Vagina (tissue), 2 donors: ENCODE measurements at regions not wholly inside any gene's neighbourhood (a gene's known extent, or its start where the extent isn't known, plus 50 kb on each side); places are given as distances from the start of the nearest gene placed in this dataset.

Source experiments
- CTCF ChIP-seq, 3 experiments: fragments of 450-650 bp in 2 of 3; fragments of 200-600 bp in 1 of 3; sonication (generic) in 1 of 3; IDR thresholded peaks; one replicate each; pipeline ENCODE4 v1.5.1; 2017 to 2019; ENCODE audit warnings: antibody characterized with exemption in 3 of 3, mild to moderate bottlenecking in 2 of 3, moderate library complexity in 2 of 3
- POLR2AphosphoS5 ChIP-seq, 2 donors: sonication (generic); formaldehyde crosslinking; IDR thresholded peaks; one replicate each; pipeline ENCODE4 v1.9.0; 2017; ENCODE audit warnings: antibody characterized with exemption in 2 of 2, mild to moderate bottlenecking in 2 of 2, low read depth in 1 of 2; ENCODE audit not compliant: insufficient read depth in 1 of 2

- TF ChIP-seq CTCF (IDR thresholded peaks at IDR 0.05) (no peak), POLR2AphosphoS5 (IDR thresholded peaks at IDR 0.05; ENCODE audit: insufficient read depth in 1 of 2, low read depth in 1 of 2) (no peak)
These were observed 626.6 kb downstream of the KCNT2 start for GRCh38 chr1:195981448-195982139.
